ENCODE measurements at regions not wholly inside any gene's neighbourhood (a gene's known extent, or its start where the extent isn't known, plus 50 kb on each side); places are given as distances from the start of the nearest gene placed in this dataset.
"Not testable (repeated sequence)": the region's sequence is repeated elsewhere in the genome, so short reads cannot be mapped to it uniquely, and the experiment has no call there.

GRCh38 chr2:89213811-89214210, 522.3 kb downstream of the RPIA start:
- DNase-seq (ENCODE audit: low read depth), result not testable (repeated sequence)

- DNase-seq (ENCODE audit: low read depth), result not testable (repeated sequence)
These were observed 530.0 kb downstream of the RPIA start for GRCh38 chr2:89221474-89221873.

- not testable (repeated sequence) for DNase-seq (ENCODE audit: low read depth)
These were observed 530.7 kb downstream of the RPIA start for GRCh38 chr2:89222063-89222732.

GRCh38 chr2:89224803-89225202, 533.3 kb downstream of the RPIA start:
- not testable (repeated sequence) for DNase-seq (ENCODE audit: low read depth)

- not testable (repeated sequence) for DNase-seq (ENCODE audit: low read depth)
These were observed 538.5 kb downstream of the RPIA start for GRCh38 chr2:89229979-89230378.

- not testable (repeated sequence) for DNase-seq (ENCODE audit: low read depth)
These were observed 539.8 kb downstream of the RPIA start for GRCh38 chr2:89231241-89231640.

- not testable (repeated sequence) for DNase-seq (ENCODE audit: low read depth)
These were observed 542.5 kb downstream of the RPIA start for GRCh38 chr2:89233931-89234330.

- not testable (repeated sequence) for DNase-seq (ENCODE audit: low read depth)
These were observed 543.5 kb downstream of the RPIA start for GRCh38 chr2:89234818-89235466.

- not testable (repeated sequence) for DNase-seq (ENCODE audit: low read depth)
These were observed 545.5 kb downstream of the RPIA start for GRCh38 chr2:89236832-89237450.

GRCh38 chr2:89237783-89238182, 546.3 kb downstream of the RPIA start:
- not testable (repeated sequence) for DNase-seq (ENCODE audit: low read depth)

- DNase-seq (ENCODE audit: low read depth), result peak; percentile 0
These were observed 551.7 kb downstream of the RPIA start for GRCh38 chr2:89243114-89243700.

GRCh38 chr2:89244407-89244806, 552.9 kb downstream of the RPIA start:
- DNase-seq (ENCODE audit: low read depth), result not testable (repeated sequence)

- DNase-seq (ENCODE audit: low read depth), result not testable (repeated sequence)
These were observed 554.0 kb downstream of the RPIA start for GRCh38 chr2:89245478-89245877.

- not testable (repeated sequence) for DNase-seq (ENCODE audit: low read depth)
These were observed 554.6 kb downstream of the RPIA start for GRCh38 chr2:89246027-89246426.

- peak; percentile 1 for DNase-seq (ENCODE audit: low read depth)
These were observed 555.1 kb downstream of the RPIA start for GRCh38 chr2:89246620-89247019.

GRCh38 chr2:89255013-89255412, 563.5 kb downstream of the RPIA start:
- not testable (repeated sequence) for DNase-seq (ENCODE audit: low read depth)

GRCh38 chr2:89273443-89273842, 582.0 kb downstream of the RPIA start:
- not testable (repeated sequence) for DNase-seq (ENCODE audit: low read depth)

GRCh38 chr2:89280536-89280935, 589.1 kb downstream of the RPIA start:
- not testable (repeated sequence) for DNase-seq (ENCODE audit: low read depth)

GRCh38 chr2:89286448-89287080, 595.1 kb downstream of the RPIA start:
- not testable (repeated sequence) for DNase-seq (ENCODE audit: low read depth)

- not testable (repeated sequence) for DNase-seq (ENCODE audit: low read depth)
These were observed 595.6 kb downstream of the RPIA start for GRCh38 chr2:89287084-89287483.

- not testable (repeated sequence) for DNase-seq (ENCODE audit: low read depth)
These were observed 600.3 kb downstream of the RPIA start for GRCh38 chr2:89291717-89292298.

Measured in HT1080 (cell line).